IMR-90 (cell line): ENCODE measurements at regions not wholly inside any gene's neighbourhood (a gene's known extent, or its start where the extent isn't known, plus 50 kb on each side); places are given as distances from the start of the nearest gene placed in this dataset.

Experiments
- ATAC-seq: fragments of 200-7000 bp; cut with Tn5 transposase; 2 replicates; pipeline ENCODE4 v1.9.1; 2020; ENCODE audit warnings: low read depth, mild to moderate bottlenecking, moderate library complexity
- BruUV-seq: library from RNA; stranded (reverse); fragments of 400-500 nt; replicated peaks from 2 replicates; lab custom pipeline; 2021; lab: Mats Ljungman, UMichigan
- CTCF ChIA-PET: fragments of 300-600 bp; formaldehyde crosslinking; extraction: SDS; loops from one replicate; lab custom pipeline; 2021; ENCODE audit warnings: antibody characterized with exemption; lab: Yijun Ruan, JAX
- POLR2A ChIA-PET: fragments of 300-600 bp; sonication (Branson Sonifier 250); formaldehyde crosslinking; loops from one replicate; lab custom pipeline; 2022; ENCODE audit warnings: antibody characterized with exemption; ENCODE audit not compliant: unreplicated experiment; lab: Charles Lee
- DNase-seq: peaks from one replicate; pipeline ENCODE4 v3.0.0; 2013
- H2AFZ ChIP-seq: replicated peaks from 2 replicates; pipeline ENCODE3; 2013; ENCODE audit warnings: low read length, mild to moderate bottlenecking; ENCODE audit not compliant: poor library complexity
- H2AK5ac ChIP-seq: 2 replicates; pipeline ENCODE4 v1.6.1; 2013; ENCODE audit warnings: low read depth, low read length, inconsistent platforms
- H2AK9ac ChIP-seq: replicated peaks from 2 replicates; pipeline ENCODE3; 2013; ENCODE audit warnings: mild to moderate bottlenecking, low read depth, low read length, moderate library complexity; ENCODE audit not compliant: poor library complexity
- H2BK120ac ChIP-seq: 2 replicates; pipeline ENCODE4 v1.6.1; 2013; ENCODE audit warnings: low read depth, low read length, inconsistent platforms
- H2BK15ac ChIP-seq: 3 replicates; pipeline ENCODE4 v1.6.1; 2013; ENCODE audit warnings: low read depth, low read length, inconsistent platforms
- H2BK20ac ChIP-seq: 2 replicates; pipeline ENCODE4 v1.6.1; 2013; ENCODE audit warnings: low read depth, mild to moderate bottlenecking, inconsistent platforms, low read length, moderate library complexity
- H2BK5ac ChIP-seq: 2 replicates; pipeline ENCODE4 v1.6.1; 2013; ENCODE audit warnings: mild to moderate bottlenecking, low read depth, low read length, inconsistent platforms; ENCODE audit not compliant: poor library complexity, severe bottlenecking
- H3K14ac ChIP-seq: replicated peaks from 2 replicates; pipeline ENCODE4 v1.6.1; 2013; ENCODE audit warnings: low read depth, low read length, inconsistent platforms
- H3K18ac ChIP-seq: 2 replicates; pipeline ENCODE4 v1.6.1; 2013; ENCODE audit warnings: low read depth, low read length, control low read depth
- H3K23ac ChIP-seq: 2 replicates; pipeline ENCODE4 v1.6.1; 2013; ENCODE audit warnings: low read depth, low read length, inconsistent platforms
- H3K27ac ChIP-seq: 2 replicates; pipeline ENCODE4 v1.5.1; 2013; ENCODE audit warnings: mild to moderate bottlenecking, control low read depth, low read length; ENCODE audit not compliant: insufficient read depth
- H3K27me3 ChIP-seq: 2 replicates; pipeline ENCODE4 v1.6.1; 2013; ENCODE audit warnings: low read length; ENCODE audit not compliant: control insufficient read depth, insufficient read depth
- H3K36me3 ChIP-seq: 2 replicates; pipeline ENCODE4 v1.6.1; 2013; ENCODE audit warnings: low read length, mixed read lengths; ENCODE audit not compliant: control insufficient read depth, insufficient read depth
- H3K4ac ChIP-seq: 2 replicates; pipeline ENCODE4 v1.6.1; 2013; ENCODE audit warnings: low read depth, low read length, inconsistent platforms
- H3K4me1 ChIP-seq: 2 replicates; pipeline ENCODE4 v1.6.1; 2013; ENCODE audit warnings: low read length, mixed read lengths; ENCODE audit not compliant: control insufficient read depth, insufficient read depth
- H3K4me2 ChIP-seq: 2 replicates; pipeline ENCODE4 v1.6.1; 2013; ENCODE audit warnings: low read depth, mild to moderate bottlenecking, control low read depth, low read length, moderate library complexity
- H3K4me3 ChIP-seq: 2 replicates; pipeline ENCODE4 v1.5.1; 2013; ENCODE audit warnings: low read depth, mild to moderate bottlenecking, control low read depth, low read length, moderate library complexity; ENCODE audit not compliant: insufficient read depth
- H3K56ac ChIP-seq: 2 replicates; pipeline ENCODE4 v1.6.1; 2013; ENCODE audit warnings: low read length, inconsistent platforms; ENCODE audit not compliant: insufficient read depth; ENCODE audit errors: extremely low read depth
- H3K79me1 ChIP-seq, 2 experiments: 2 replicates each; pipeline ENCODE4 v1.6.1; 2013; ENCODE audit warnings: low read length in 2 of 2, inconsistent platforms in 1 of 2, low read depth in 1 of 2
- H3K9ac ChIP-seq: 2 replicates; pipeline ENCODE4 v1.6.1; 2013; ENCODE audit warnings: low read depth, low read length, control low read depth
- H3K9me1 ChIP-seq: 2 replicates; pipeline ENCODE4 v1.6.1; 2013; ENCODE audit warnings: low read length, inconsistent platforms; ENCODE audit not compliant: insufficient read depth
- H3K9me3 ChIP-seq: 2 replicates; pipeline ENCODE4 v1.6.1; 2013; ENCODE audit warnings: low read length; ENCODE audit not compliant: control insufficient read depth, insufficient read depth
- H4K20me1 ChIP-seq: 2 replicates; pipeline ENCODE4 v1.6.1; 2013; ENCODE audit warnings: low read length, inconsistent platforms; ENCODE audit not compliant: insufficient read depth
- H4K5ac ChIP-seq: 2 replicates; pipeline ENCODE4 v1.6.1; 2013; ENCODE audit warnings: mild to moderate bottlenecking, low read depth, low read length, control low read depth
- H4K8ac ChIP-seq, 2 experiments: 2 replicates each; pipeline ENCODE4 v1.6.1; 2013; ENCODE audit warnings: low read depth in 2 of 2, low read length in 2 of 2, control low read depth in 1 of 2, inconsistent platforms in 1 of 2
- H4K91ac ChIP-seq: 2 replicates; pipeline ENCODE4 v1.6.1; 2013; ENCODE audit warnings: low read depth, low read length, inconsistent platforms; ENCODE audit not compliant: insufficient read depth
- RAD21 ChIP-seq: IDR thresholded peaks from 2 replicates; pipeline ENCODE4 v1.6.1; 2012; ENCODE audit warnings: low read length, improper control_type of control experiment
- RCOR1 ChIP-seq: IDR thresholded peaks from 2 replicates; pipeline ENCODE4 v1.6.1; 2012; ENCODE audit warnings: mild to moderate bottlenecking, low read length, improper control_type of control experiment; ENCODE audit not compliant: insufficient replicate concordance
- SMC3 ChIP-seq: fragments of 150-350 bp; IDR thresholded peaks from 2 replicates; pipeline ENCODE4 v1.6.1; 2016; ENCODE audit warnings: low read depth, mild to moderate bottlenecking, antibody characterized with exemption, low read length, moderate library complexity
- WGBS, 2 experiments: methylation state at CpG; one replicate each; pipeline versions ENCODE4 v1.1.5 to v1.1.7; 2013; ENCODE audit warnings: missing lambda C conversion rate in 2 of 2; ENCODE audit not compliant: insufficient read length in 1 of 2; ENCODE audit errors: extremely low coverage in 2 of 2; 5-methylcytosine and 5-hydroxymethylcytosine counted together
- dilution Hi-C: fragments of 300-500 bp; cut with HindIII; formaldehyde crosslinking; loops from one replicate; pipeline ENCODE4 v1.14.3; 2018; ENCODE audit warnings: low sequenced_read_pairs; ENCODE audit not compliant: unreplicated experiment
- in situ Hi-C: fragments of 300-500 bp; cut with MboI; formaldehyde crosslinking; loops from 3 replicates; pipeline ENCODE4 v1.14.3; 2019; ENCODE audit warnings: low sequenced_read_pairs, inconsistent platforms, mixed read lengths
- intact Hi-C: fragments of 100-400 bp; cut with micrococcal nuclease; formaldehyde crosslinking; loops from 2 replicates; pipeline ENCODE4 v1.10.0; 2022

- H2AFZ ChIP-seq, result no peak overlapping the region
- no peaks in the 10 kb centered on the region for H3K27me3 ChIP-seq
- no peak overlapping the region for H2BK20ac ChIP-seq
- H3K4me3 ChIP-seq, result no peak overlapping the region
- no peaks in the 10 kb centered on the region for H3K79me1 ChIP-seq
- no peak overlapping the region for H4K5ac ChIP-seq
- no peak overlapping the region for H2BK5ac ChIP-seq
- H3K9me1 ChIP-seq, result no peaks in the 10 kb centered on the region
- no peak overlapping the region for H3K9ac ChIP-seq
- H3K23ac ChIP-seq, result no peak overlapping the region
- no peak overlapping the region for H3K14ac ChIP-seq
- DNase-seq (no peak), ATAC-seq (no peak)
- H3K36me3 ChIP-seq, result no peaks in the 10 kb centered on the region
- H3K27ac ChIP-seq, result no peak overlapping the region
- H2BK120ac ChIP-seq, result no peak overlapping the region
- H3K4ac ChIP-seq, result no peak overlapping the region
- in situ Hi-C loops (no loop called here), dilution Hi-C loops (no loop called here), intact Hi-C loops (no loop called here)
- H4K91ac ChIP-seq, result no peak overlapping the region
- peaks cover 45% of the 10 kb centered on the region for H3K9me3 ChIP-seq
- ChIA-PET CTCF (no interaction called here), POLR2A (no interaction called here)
- WGBS, 2 experiments, result no CpG with 5 or more reads among the region's 11 CpGs
- no peak overlapping the region for H2AK5ac ChIP-seq
- H3K4me2 ChIP-seq, result no peak overlapping the region
- no peak overlapping the region for H3K18ac ChIP-seq
- H4K8ac ChIP-seq, result no peak overlapping the region
- H2AK9ac ChIP-seq, result no peak overlapping the region
- H3K4me1 ChIP-seq, result no peaks in the 10 kb centered on the region
- TF ChIP-seq RAD21 (no peak), SMC3 (no peak), RCOR1 (no peak)
- H2BK15ac ChIP-seq, result no peak overlapping the region
- H3K56ac ChIP-seq, result no peak overlapping the region
- no TSS peak for BruUV-seq
- H4K20me1 ChIP-seq, result no peaks in the 10 kb centered on the region
These were observed 147.8 kb upstream of the RPL38 start for GRCh38 chr17:74055508-74056160.
